ENCODE measurements at regions not wholly inside any gene's neighbourhood (a gene's known extent, or its start where the extent isn't known, plus 50 kb on each side); places are given as distances from the start of the nearest gene placed in this dataset.

- TF ChIP-seq E4F1 (IDR thresholded peaks at IDR 0.05; ENCODE audit: borderline replicate concordance, partially characterized antibody), result no peak
Measured at GRCh38 chr3:115292131-115292530, 145.0 kb upstream of the ZBTB20 start (continued).

DNA sequence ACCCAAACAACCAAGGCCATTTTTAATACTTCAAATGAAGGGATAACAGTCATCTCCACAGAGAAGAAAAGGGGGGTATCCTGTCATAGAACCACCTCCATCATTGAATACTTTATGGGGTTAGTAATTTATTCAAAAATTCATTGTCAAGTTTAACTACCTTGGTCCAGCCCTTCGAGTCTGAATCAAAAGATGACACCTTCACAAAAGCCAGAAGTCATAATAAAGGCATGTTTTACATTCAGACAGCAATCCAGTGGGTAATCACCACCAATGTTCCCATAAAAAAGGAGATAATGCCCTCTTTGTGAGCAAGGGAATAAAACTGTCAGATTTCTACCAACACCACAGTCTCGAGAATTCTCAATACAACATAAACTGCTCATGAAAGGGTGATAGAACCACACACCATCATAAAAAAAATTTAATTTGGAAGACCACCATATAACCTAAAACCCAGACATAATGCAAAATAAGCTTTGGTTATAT lies 145.6 kb upstream of the ZBTB20 start:
- Histone ChIP-seq H2AFZ (ENCODE audit: control insufficient read depth, low read depth, low read length) (no peak overlapping the region), H3K4me1 (ENCODE audit: control insufficient read depth, insufficient read depth, low read length) (no peaks in the 10 kb centered on the region), H3K9ac (ENCODE audit: control insufficient read depth, insufficient read depth, low read length) (no peak overlapping the region), H3K79me2 (ENCODE audit: control insufficient read depth, insufficient read depth, low read length) (no peaks in the 10 kb centered on the region), H3K9me3 (replicated peaks; ENCODE audit: control insufficient read depth, insufficient read depth, low read length) (no peaks in the 10 kb centered on the region), H3K4me3 (no peak overlapping the region), H3K27ac (ENCODE audit: control insufficient read depth, insufficient read depth) (no peak overlapping the region), H3K36me3 (ENCODE audit: control insufficient read depth in 2 of 2, insufficient read depth in 2 of 2, low read length in 1 of 2) (no peaks in the 10 kb centered on the region), H3K27me3 (replicated peaks in 1 of 2; ENCODE audit: control insufficient read depth in 2 of 2, insufficient read depth in 2 of 2, low read length in 1 of 2) (no peaks in the 10 kb centered on the region), H4K20me1 (ENCODE audit: control insufficient read depth, insufficient read depth) (no peaks in the 10 kb centered on the region), H3K4me2 (ENCODE audit: control insufficient read depth, insufficient read depth) (no peak overlapping the region)
- no TSS peak for BruUV-seq (replicated peaks)
- in situ Hi-C loops (cut with MboI), result no loop called here
- 0% methylated on average over 2 of the region's 2 CpGs for WGBS (ENCODE audit: insufficient coverage, insufficient replicate concordance, low lambda C conversion rate, missing lambda C conversion rate)
- FAIRE-seq (no peak), DNase-seq (ENCODE audit: low read depth, low spot score) (no peak), ATAC-seq (no peak)
- CTCF ChIA-PET, result no interaction called here
- intact Hi-C loops (cut with micrococcal nuclease; ENCODE audit: unreplicated experiment), result no loop called here
- RAD21 ChIA-PET (ENCODE audit: unreplicated experiment), result no interaction called here
- POLR2A ChIA-PET, result no interaction called here
- SMC1A ChIA-PET (ENCODE audit: uncharacterized antibody, unreplicated experiment), result no interaction called here
- no peak for TF ChIP-seq KAT2A (conservative IDR thresholded peaks at IDR 0.05; ENCODE audit: control insufficient read depth, low read depth, low read length)
- TF ChIP-seq, protein P1, sequence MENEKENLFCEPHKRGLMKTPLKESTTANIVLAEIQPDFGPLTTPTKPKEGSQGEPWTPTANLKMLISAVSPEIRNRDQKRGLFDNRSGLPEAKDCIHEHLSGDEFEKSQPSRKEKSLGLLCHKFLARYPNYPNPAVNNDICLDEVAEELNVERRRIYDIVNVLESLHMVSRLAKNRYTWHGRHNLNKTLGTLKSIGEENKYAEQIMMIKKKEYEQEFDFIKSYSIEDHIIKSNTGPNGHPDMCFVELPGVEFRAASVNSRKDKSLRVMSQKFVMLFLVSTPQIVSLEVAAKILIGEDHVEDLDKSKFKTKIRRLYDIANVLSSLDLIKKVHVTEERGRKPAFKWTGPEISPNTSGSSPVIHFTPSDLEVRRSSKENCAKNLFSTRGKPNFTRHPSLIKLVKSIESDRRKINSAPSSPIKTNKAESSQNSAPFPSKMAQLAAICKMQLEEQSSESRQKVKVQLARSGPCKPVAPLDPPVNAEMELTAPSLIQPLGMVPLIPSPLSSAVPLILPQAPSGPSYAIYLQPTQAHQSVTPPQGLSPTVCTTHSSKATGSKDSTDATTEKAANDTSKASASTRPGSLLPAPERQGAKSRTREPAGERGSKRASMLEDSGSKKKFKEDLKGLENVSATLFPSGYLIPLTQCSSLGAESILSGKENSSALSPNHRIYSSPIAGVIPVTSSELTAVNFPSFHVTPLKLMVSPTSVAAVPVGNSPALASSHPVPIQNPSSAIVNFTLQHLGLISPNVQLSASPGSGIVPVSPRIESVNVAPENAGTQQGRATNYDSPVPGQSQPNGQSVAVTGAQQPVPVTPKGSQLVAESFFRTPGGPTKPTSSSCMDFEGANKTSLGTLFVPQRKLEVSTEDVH (IDR thresholded peaks at IDR 0.05; ENCODE audit: low read depth, partially characterized antibody), result no peak
- no peak for TF ChIP-seq PRDM15 (CRISPR knock-in tag; IDR thresholded peaks at IDR 0.05)
- no peak for TF ChIP-seq POLR2A (IDR thresholded peaks at IDR 0.05; ENCODE audit: low read depth, low read length)
- TF ChIP-seq HDAC6 (IDR thresholded peaks at IDR 0.05; ENCODE audit: unreplicated experiment), result no peak
- TF ChIP-seq NFYA (IDR thresholded peaks at IDR 0.05; ENCODE audit: borderline replicate concordance, low read depth, low read length), result no peak
- TF ChIP-seq NFYB (IDR thresholded peaks at IDR 0.05; ENCODE audit: insufficient read depth, low read depth, low read length), result no peak
- TF ChIP-seq TCF12 (IDR thresholded peaks at IDR 0.05; ENCODE audit: low read depth, low read length), result no peak
- TF ChIP-seq, protein P2, sequence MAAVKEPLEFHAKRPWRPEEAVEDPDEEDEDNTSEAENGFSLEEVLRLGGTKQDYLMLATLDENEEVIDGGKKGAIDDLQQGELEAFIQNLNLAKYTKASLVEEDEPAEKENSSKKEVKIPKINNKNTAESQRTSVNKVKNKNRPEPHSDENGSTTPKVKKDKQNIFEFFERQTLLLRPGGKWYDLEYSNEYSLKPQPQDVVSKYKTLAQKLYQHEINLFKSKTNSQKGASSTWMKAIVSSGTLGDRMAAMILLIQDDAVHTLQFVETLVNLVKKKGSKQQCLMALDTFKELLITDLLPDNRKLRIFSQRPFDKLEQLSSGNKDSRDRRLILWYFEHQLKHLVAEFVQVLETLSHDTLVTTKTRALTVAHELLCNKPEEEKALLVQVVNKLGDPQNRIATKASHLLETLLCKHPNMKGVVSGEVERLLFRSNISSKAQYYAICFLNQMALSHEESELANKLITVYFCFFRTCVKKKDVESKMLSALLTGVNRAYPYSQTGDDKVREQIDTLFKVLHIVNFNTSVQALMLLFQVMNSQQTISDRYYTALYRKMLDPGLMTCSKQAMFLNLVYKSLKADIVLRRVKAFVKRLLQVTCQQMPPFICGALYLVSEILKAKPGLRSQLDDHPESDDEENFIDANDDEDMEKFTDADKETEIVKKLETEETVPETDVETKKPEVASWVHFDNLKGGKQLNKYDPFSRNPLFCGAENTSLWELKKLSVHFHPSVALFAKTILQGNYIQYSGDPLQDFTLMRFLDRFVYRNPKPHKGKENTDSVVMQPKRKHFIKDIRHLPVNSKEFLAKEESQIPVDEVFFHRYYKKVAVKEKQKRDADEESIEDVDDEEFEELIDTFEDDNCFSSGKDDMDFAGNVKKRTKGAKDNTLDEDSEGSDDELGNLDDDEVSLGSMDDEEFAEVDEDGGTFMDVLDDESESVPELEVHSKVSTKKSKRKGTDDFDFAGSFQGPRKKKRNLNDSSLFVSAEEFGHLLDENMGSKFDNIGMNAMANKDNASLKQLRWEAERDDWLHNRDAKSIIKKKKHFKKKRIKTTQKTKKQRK (IDR thresholded peaks at IDR 0.05; ENCODE audit: low read depth, low read length), result no peak
